GM12864 (cell line): ENCODE measurements at regions not wholly inside any gene's neighbourhood (a gene's known extent, or its start where the extent isn't known, plus 50 kb on each side); places are given as distances from the start of the nearest gene placed in this dataset.

ENCODE experiments used
- DNase-seq: peaks from one replicate; pipeline ENCODE4 v3.0.0-alpha.2; 2011; ENCODE audit warnings: low read depth
- H3K4me3 ChIP-seq: 2 replicates; pipeline ENCODE4 v1.5.1; 2011; ENCODE audit warnings: mild to moderate bottlenecking, low read depth, low read length, control low read depth
- TF ChIP-seq, protein P1 (sequence below): IDR thresholded peaks from 2 replicates; pipeline ENCODE4 v1.5.1; 2011; ENCODE audit warnings: low read depth, mild to moderate bottlenecking, moderate library complexity, low read length, control low read depth, inconsistent platforms; ENCODE audit errors: missing control alignments

DNA sequence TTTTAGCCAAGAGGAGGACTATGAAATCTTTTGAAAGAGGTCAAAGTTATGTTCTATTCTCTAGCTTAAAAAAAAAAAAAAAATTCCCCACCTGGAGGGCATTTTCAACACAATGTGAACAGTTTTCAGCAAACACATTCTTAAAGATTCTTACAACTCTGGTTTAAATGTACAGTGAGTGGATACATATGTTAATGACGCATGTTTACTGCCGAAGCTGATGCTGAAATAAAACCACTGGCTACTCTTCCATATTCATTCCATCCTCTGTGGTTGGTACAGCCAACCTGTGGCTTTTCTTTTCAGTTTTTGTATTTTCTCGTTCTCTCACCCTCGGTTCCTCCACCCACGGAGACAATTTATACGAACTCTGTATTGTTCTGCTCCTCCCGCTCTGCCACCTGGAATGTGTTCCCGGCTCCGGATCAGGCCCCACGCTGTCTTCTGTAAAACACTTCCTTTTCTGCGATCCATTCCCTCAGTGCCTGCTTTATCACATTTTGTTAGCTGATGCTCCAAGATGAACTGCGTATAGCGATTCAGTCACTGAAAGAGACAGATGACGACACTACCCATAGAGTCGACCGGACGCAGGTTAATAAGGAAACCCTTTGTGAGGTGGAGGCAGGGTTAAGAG, 466.4 kb upstream of the ARGLU1 start:
- TF ChIP-seq, protein P1, sequence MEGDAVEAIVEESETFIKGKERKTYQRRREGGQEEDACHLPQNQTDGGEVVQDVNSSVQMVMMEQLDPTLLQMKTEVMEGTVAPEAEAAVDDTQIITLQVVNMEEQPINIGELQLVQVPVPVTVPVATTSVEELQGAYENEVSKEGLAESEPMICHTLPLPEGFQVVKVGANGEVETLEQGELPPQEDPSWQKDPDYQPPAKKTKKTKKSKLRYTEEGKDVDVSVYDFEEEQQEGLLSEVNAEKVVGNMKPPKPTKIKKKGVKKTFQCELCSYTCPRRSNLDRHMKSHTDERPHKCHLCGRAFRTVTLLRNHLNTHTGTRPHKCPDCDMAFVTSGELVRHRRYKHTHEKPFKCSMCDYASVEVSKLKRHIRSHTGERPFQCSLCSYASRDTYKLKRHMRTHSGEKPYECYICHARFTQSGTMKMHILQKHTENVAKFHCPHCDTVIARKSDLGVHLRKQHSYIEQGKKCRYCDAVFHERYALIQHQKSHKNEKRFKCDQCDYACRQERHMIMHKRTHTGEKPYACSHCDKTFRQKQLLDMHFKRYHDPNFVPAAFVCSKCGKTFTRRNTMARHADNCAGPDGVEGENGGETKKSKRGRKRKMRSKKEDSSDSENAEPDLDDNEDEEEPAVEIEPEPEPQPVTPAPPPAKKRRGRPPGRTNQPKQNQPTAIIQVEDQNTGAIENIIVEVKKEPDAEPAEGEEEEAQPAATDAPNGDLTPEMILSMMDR: no peak
- no peak for DNase-seq
- H3K4me3 ChIP-seq: no peak overlapping the region

DNA sequence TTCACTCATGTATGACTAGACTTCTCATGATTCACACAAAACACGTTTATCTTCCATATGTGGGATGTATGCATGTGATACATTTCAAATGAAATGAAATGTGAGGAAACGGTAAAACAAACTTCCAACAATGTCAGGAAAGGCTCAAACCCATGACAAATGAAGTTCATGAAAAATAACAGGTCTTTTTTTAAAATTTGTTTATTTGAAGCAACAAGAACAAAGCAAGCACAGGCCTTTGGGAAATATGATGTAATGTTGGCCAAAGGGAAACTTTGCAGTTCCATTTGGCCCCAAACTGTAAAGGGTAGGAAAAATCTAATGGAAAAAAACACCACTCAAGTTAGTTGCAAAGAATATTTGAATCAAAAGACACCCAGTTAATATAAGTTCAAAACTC, 463.8 kb upstream of the ARGLU1 start:
- H3K4me3 ChIP-seq: no peak overlapping the region
- TF ChIP-seq, protein P1: no peak

DNA sequence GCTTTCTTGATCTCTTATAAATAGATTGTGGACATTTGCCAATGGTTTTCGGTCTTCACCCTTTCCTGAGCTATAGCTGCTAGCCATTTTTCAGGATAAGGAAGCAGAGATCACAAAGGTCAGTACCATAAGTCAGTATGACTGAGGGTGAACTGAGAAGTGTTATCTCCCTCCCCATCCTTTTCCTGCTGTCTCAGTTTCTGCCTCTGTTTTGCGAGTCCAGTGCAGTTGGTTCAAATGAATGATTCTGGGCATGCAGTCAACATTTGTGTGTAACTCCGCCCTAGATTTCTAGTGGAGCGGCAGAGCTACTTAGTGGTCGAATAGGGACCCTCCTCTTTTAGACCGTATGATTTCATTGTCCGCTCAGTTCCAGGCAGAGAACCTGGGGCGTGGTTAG, 460.8 kb upstream of the ARGLU1 start:
- no peak overlapping the region for H3K4me3 ChIP-seq
- no peak for DNase-seq
- TF ChIP-seq, protein P1: no peak

More for the DNA sequence above, 463.8 kb upstream of the ARGLU1 start:
- DNase-seq: no peak

DNA sequence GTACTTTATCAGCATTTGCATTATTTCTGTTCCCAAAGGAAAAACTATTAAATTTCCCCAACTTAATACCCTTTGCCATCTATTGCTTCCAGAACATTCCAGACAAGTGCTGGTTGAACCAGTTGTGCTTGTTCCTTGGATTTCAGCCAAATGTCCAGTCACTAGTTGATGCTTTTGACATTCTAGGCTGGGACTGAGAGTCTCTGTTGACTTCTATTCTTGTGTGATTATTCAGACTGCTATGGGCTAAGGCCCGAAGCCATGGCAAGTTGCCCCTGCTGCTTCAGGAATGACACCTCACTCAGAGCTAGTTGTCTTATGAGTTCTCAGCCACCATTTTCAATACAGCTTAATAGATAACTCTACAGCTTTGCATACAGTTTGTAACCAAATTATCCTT, 458.1 kb upstream of the ARGLU1 start:
- DNase-seq: no peak
- TF ChIP-seq, protein P1: no peak

DNA sequence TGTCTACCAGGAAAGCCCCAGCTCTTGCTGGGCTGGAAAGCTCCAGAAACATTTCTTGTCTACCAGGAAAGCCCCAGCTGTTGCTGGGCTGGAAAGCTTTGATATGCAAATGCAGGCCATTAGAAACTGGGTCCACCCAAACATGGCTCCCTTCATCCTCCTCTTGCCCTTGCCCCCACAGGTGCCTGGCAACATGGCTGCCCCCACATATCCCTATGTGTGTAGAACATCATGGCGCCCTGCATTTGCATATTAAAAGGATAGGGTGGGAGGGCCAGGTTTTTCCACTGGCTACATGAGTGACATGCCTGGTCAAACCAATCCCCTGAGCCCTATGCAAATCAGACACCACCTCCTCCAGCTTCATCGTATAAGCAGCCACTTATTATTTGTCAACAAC, 455.4 kb upstream of the ARGLU1 start:
- no peak for DNase-seq
- no peak overlapping the region for H3K4me3 ChIP-seq
- TF ChIP-seq, protein P1: no peak

More for the DNA sequence above, 458.1 kb upstream of the ARGLU1 start:
- no peak overlapping the region for H3K4me3 ChIP-seq

DNA sequence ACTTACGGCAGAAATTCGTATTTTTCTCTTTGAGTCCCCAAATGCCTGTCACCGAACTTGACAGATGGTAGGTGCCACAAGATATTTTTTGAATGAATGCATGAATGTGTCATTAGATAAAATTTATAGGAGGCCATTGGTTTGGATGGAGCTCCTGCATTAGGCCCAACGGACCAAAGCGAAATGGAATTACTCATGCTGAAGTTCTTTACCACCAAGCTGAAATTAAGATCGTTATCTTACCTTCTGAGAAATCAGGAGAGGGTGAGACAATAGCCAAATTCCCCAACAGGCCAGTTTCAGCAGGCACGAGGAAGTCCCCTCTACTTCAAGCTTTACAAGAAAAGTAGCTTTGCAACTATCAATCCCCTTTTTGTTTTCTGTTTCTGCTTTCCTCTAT, 452.5 kb upstream of the ARGLU1 start:
- H3K4me3 ChIP-seq: no peak overlapping the region
- no peak for DNase-seq
- TF ChIP-seq, protein P1: no peak

DNA sequence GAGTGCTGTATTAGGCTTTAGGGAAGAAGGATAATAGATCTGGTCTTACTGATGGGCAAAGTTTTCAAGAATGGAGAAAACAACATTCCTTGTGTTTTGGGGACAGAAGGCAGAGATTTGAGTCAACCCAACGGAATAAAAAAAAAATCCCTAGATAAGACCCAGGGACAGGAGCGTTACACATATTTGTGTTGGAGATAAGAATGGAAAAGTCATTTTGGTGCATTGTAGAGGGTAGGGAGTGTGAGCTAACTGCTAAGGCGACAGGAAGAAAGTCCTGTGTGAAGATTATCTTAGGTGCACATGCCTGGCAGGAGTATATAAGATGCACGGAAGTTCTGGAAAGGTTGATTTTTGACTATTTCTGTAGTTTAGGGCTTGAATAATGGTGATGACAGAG, 450.3 kb upstream of the ARGLU1 start:
- no peak for DNase-seq
- H3K4me3 ChIP-seq: no peak overlapping the region
- TF ChIP-seq, protein P1: no peak
